Cardiac muscle cell (in vitro differentiated cells and primary cell): ENCODE measurements at regions not wholly inside any gene's neighbourhood (a gene's known extent, or its start where the extent isn't known, plus 50 kb on each side); places are given as distances from the start of the nearest gene placed in this dataset.

Source experiments
- DNase-seq, 2 donors: peaks; one replicate each; pipeline versions ENCODE4 v3.0.0 to v3.0.0-alpha.2; 2010 to 2017; ENCODE audit warnings: low read depth in 1 of 2, low spot score in 1 of 2
- H3K27ac ChIP-seq: fragments of 200-600 bp; sonication (generic); 2 replicates; pipeline ENCODE4 v1.5.1; 2016
- H3K27me3 ChIP-seq: fragments of 200-600 bp; sonication (generic); 2 replicates; pipeline ENCODE4 v1.6.0; 2016; ENCODE audit warnings: control low read depth
- H3K36me3 ChIP-seq: fragments of 200-600 bp; sonication (generic); 2 replicates; pipeline ENCODE4 v1.5.1; 2016; ENCODE audit warnings: control low read depth
- H3K4me1 ChIP-seq: fragments of 200-600 bp; sonication (generic); 2 replicates; pipeline ENCODE4 v1.8.1; 2017; ENCODE audit warnings: low read depth, mild to moderate bottlenecking, mixed run types
- H3K4me3 ChIP-seq: fragments of 200-600 bp; sonication (generic); 2 replicates; pipeline ENCODE4 v1.5.1; 2016; ENCODE audit warnings: mild to moderate bottlenecking
- H3K9me3 ChIP-seq: fragments of 200-600 bp; sonication (generic); 2 replicates; pipeline ENCODE4 v1.5.1; 2017; ENCODE audit warnings: low read depth, mild to moderate bottlenecking, control low read depth
- CTCF ChIP-seq: IDR thresholded peaks from 2 replicates; pipeline ENCODE4 v1.5.1; 2012; ENCODE audit warnings: low read depth, mild to moderate bottlenecking, low read length

DNA sequence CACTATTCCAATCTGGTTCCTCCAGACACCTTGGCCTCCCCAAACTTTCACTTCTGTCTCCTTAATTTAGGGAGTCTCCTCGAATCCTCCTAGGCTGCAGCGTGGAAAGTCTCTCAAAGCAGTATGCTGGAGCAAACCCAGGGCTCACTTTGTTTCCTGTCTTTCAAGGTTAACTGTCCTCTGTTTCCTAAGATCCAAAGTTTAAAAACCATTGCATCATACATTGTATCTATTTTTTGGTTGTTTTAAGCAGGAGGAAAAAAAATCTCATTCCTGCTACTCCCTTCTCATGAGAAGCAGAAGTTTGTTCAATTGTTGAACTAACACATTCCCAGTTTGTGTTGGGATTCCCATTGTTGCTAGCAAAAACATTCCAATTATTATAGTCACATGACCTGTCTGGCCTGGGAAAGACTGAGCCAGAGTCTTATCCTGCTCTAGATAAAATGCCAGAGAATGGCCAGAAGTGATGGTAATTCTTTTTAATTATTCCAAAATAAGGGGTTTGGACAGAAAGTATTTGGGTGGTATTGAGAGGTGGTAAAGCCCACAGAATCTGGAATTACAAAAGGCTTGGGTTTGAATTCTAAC lies 67.3 kb downstream of the HSPB8 start:
- Histone ChIP-seq H3K4me1 (peaks cover 9% of the 10 kb centered on the region), H3K36me3 (no peaks in the 10 kb centered on the region), H3K27ac (peak overlapping the region; percentile 85), H3K27me3 (no peaks in the 10 kb centered on the region), H3K9me3 (no peaks in the 10 kb centered on the region), H3K4me3 (no peak overlapping the region)
- no peak for DNase-seq
- TF ChIP-seq CTCF, result no peak

- Histone ChIP-seq H3K36me3 (no peaks in the 10 kb centered on the region), H3K4me1 (peaks cover 9% of the 10 kb centered on the region), H3K4me3 (no peak overlapping the region), H3K27me3 (no peaks in the 10 kb centered on the region), H3K9me3 (no peaks in the 10 kb centered on the region), H3K27ac (no peak overlapping the region)
- no peak for DNase-seq
- TF ChIP-seq CTCF, result no peak
Observed at GRCh38 chr12:119247007-119247719, 68.4 kb downstream of the HSPB8 start.

DNA sequence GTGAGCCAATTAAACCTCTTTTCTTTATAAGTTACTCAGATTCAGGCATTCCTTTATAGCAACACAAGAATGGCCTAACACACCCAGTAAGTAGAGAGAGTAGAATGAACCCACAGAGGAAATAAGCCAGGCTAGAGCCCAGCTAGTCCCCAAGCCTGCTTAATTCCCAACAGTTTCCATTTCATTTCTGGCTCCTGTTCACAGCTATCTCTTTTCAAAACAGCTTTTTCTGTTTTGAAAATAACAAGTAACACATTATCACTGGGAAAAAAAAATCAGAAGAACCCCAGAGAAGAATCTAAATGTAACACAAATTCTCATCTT lies 69.0 kb downstream of the HSPB8 start:
- Histone ChIP-seq H3K27me3 (no peaks in the 10 kb centered on the region), H3K36me3 (no peaks in the 10 kb centered on the region), H3K4me1 (peaks cover 9% of the 10 kb centered on the region), H3K4me3 (no peak overlapping the region), H3K27ac (no peak overlapping the region), H3K9me3 (no peaks in the 10 kb centered on the region)
- TF ChIP-seq CTCF, result no peak
- DNase-seq, result no peak

- H3K4me3 ChIP-seq, result no peak overlapping the region
- H3K27me3 ChIP-seq, result no peaks in the 10 kb centered on the region
- DNase-seq, result no peak
- no peaks in the 10 kb centered on the region for H3K36me3 ChIP-seq
- TF ChIP-seq CTCF, result no peak
- no peaks in the 10 kb centered on the region for H3K9me3 ChIP-seq
- no peak overlapping the region for H3K27ac ChIP-seq
- peaks cover 9% of the 10 kb centered on the region for H3K4me1 ChIP-seq
Observed at GRCh38 chr12:119249383-119250155, 70.8 kb downstream of the HSPB8 start.

DNA sequence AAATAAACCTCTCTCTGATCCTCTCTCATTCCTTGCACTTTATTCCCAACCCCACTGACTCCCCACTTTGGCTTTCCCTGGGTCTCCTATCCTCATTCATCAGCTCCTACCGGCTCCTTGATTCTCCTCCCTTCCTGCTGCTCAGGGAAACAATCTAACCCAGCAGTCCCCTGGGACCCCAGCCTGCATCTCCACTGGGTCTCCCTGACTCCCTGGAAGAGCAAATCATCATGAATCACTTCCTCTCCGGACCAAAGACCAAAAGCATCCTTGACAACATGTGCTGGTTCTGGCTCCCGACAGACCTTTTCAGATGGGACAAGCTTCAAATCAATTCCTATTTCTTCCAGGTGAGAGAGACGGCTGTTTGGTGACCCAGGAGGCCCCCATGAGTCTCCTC lies 76.6 kb downstream of the HSPB8 start:
- no peak for TF ChIP-seq CTCF
- H3K36me3 ChIP-seq, result no peaks in the 10 kb centered on the region
- H3K27me3 ChIP-seq, result no peaks in the 10 kb centered on the region
- DNase-seq, result peak in 1 of 2 donors; percentile 3
- peaks cover 4% of the 10 kb centered on the region for H3K4me1 ChIP-seq
- H3K27ac ChIP-seq, result no peak overlapping the region
- H3K9me3 ChIP-seq, result no peaks in the 10 kb centered on the region
- no peak overlapping the region for H3K4me3 ChIP-seq
